ENCODE measurements at regions not wholly inside any gene's neighbourhood (a gene's known extent, or its start where the extent isn't known, plus 50 kb on each side); places are given as distances from the start of the nearest gene placed in this dataset.

- Histone ChIP-seq H3K9ac (ENCODE audit: low read length in 2 of 2) (no peak overlapping the region), H3K9me3 (ENCODE audit: control insufficient read depth in 2 of 2, low read length in 2 of 2) (no peaks in the 10 kb centered on the region), H3K27me3 (ENCODE audit: control insufficient read depth in 1 of 2, insufficient read depth in 2 of 2, low read length in 2 of 2) (no peaks in the 10 kb centered on the region), H3K27ac (ENCODE audit: low read length) (no peak overlapping the region), H3K4me3 (ENCODE audit: low read length in 2 of 2) (no peak overlapping the region), H3K36me3 (ENCODE audit: control insufficient read depth in 2 of 2, insufficient read depth in 2 of 2, low read length in 2 of 2) (no peaks in the 10 kb centered on the region), H3K4me1 (ENCODE audit: control insufficient read depth, insufficient read depth, low read length) (peaks cover 3% of the 10 kb centered on the region)
Measured at GRCh38 chr6:166079841-166080240, 87.8 kb downstream of the TBXT start.

GRCh38 chr6:166078294-166078693, 89.4 kb downstream of the TBXT start:
- H3K4me3 ChIP-seq (ENCODE audit: low read length in 2 of 2): no peak overlapping the region
- H3K9ac ChIP-seq (ENCODE audit: low read length in 2 of 2): no peak overlapping the region
- H3K4me1 ChIP-seq (ENCODE audit: control insufficient read depth, insufficient read depth, low read length): peaks cover 3% of the 10 kb centered on the region
- H3K27me3 ChIP-seq (ENCODE audit: control insufficient read depth in 1 of 2, insufficient read depth in 2 of 2, low read length in 2 of 2): no peaks in the 10 kb centered on the region
- H3K9me3 ChIP-seq (ENCODE audit: control insufficient read depth in 2 of 2, low read length in 2 of 2): no peaks in the 10 kb centered on the region
- no peak overlapping the region for H3K27ac ChIP-seq (ENCODE audit: low read length)
- no peaks in the 10 kb centered on the region for H3K36me3 ChIP-seq (ENCODE audit: control insufficient read depth in 2 of 2, insufficient read depth in 2 of 2, low read length in 2 of 2)

- Histone ChIP-seq H3K27me3 (ENCODE audit: control insufficient read depth in 1 of 2, insufficient read depth in 2 of 2, low read length in 2 of 2) (no peaks in the 10 kb centered on the region), H3K4me3 (ENCODE audit: low read length in 2 of 2) (no peak overlapping the region), H3K36me3 (ENCODE audit: control insufficient read depth in 2 of 2, insufficient read depth in 2 of 2, low read length in 2 of 2) (no peaks in the 10 kb centered on the region), H3K4me1 (ENCODE audit: control insufficient read depth, insufficient read depth, low read length) (peaks cover 3% of the 10 kb centered on the region), H3K9ac (ENCODE audit: low read length in 2 of 2) (no peak overlapping the region), H3K9me3 (ENCODE audit: control insufficient read depth in 2 of 2, low read length in 2 of 2) (no peaks in the 10 kb centered on the region), H3K27ac (ENCODE audit: low read length) (no peak overlapping the region)
Measured at GRCh38 chr6:166076625-166077024, 91.0 kb downstream of the TBXT start.

GRCh38 chr6:166075925-166076324, 91.7 kb downstream of the TBXT start:
- H3K9me3 ChIP-seq (ENCODE audit: control insufficient read depth in 2 of 2, low read length in 2 of 2): no peaks in the 10 kb centered on the region
- H3K4me3 ChIP-seq (ENCODE audit: low read length in 2 of 2): no peak overlapping the region
- H3K4me1 ChIP-seq (ENCODE audit: control insufficient read depth, insufficient read depth, low read length): peaks cover 3% of the 10 kb centered on the region
- H3K27me3 ChIP-seq (ENCODE audit: control insufficient read depth in 1 of 2, insufficient read depth in 2 of 2, low read length in 2 of 2): no peaks in the 10 kb centered on the region
- no peaks in the 10 kb centered on the region for H3K36me3 ChIP-seq (ENCODE audit: control insufficient read depth in 2 of 2, insufficient read depth in 2 of 2, low read length in 2 of 2)
- no peak overlapping the region for H3K9ac ChIP-seq (ENCODE audit: low read length in 2 of 2)
- H3K27ac ChIP-seq (ENCODE audit: low read length): no peak overlapping the region

DNA sequence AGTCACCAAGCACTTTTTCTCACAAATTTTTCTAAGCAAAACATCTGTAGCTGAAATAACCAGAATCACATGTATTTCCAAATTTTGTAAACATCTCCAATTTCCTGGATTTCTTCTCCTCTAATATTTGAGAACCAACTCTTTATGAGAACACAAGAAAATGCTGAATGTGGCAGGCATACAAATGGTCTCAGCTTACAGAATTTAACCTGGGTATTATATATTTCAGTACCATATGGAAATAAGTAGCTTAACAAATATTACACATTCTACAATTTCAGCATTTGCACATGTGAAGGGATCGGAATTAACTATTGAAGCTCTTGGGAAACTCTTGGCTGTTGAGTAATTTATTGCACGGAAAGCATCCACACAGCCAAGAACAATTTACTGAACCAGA, 92.5 kb downstream of the TBXT start:
- H3K4me3 ChIP-seq (ENCODE audit: low read length in 2 of 2): no peak overlapping the region
- H3K36me3 ChIP-seq (ENCODE audit: control insufficient read depth in 2 of 2, insufficient read depth in 2 of 2, low read length in 2 of 2): no peaks in the 10 kb centered on the region
- H3K4me1 ChIP-seq (ENCODE audit: control insufficient read depth, insufficient read depth, low read length): peaks cover 3% of the 10 kb centered on the region
- no peak overlapping the region for H3K9ac ChIP-seq (ENCODE audit: low read length in 2 of 2)
- no peak overlapping the region for H3K27ac ChIP-seq (ENCODE audit: low read length)
- H3K9me3 ChIP-seq (ENCODE audit: control insufficient read depth in 2 of 2, low read length in 2 of 2): no peaks in the 10 kb centered on the region
- no peaks in the 10 kb centered on the region for H3K27me3 ChIP-seq (ENCODE audit: control insufficient read depth in 1 of 2, insufficient read depth in 2 of 2, low read length in 2 of 2)

GRCh38 chr6:166073082-166073481, 94.6 kb downstream of the TBXT start:
- Histone ChIP-seq H3K4me3 (ENCODE audit: low read length in 2 of 2) (no peak overlapping the region), H3K9ac (ENCODE audit: low read length in 2 of 2) (no peak overlapping the region), H3K27ac (ENCODE audit: low read length) (no peak overlapping the region), H3K9me3 (ENCODE audit: control insufficient read depth in 2 of 2, low read length in 2 of 2) (no peaks in the 10 kb centered on the region), H3K36me3 (ENCODE audit: control insufficient read depth in 2 of 2, insufficient read depth in 2 of 2, low read length in 2 of 2) (no peaks in the 10 kb centered on the region), H3K27me3 (ENCODE audit: control insufficient read depth in 1 of 2, insufficient read depth in 2 of 2, low read length in 2 of 2) (no peaks in the 10 kb centered on the region), H3K4me1 (ENCODE audit: control insufficient read depth, insufficient read depth, low read length) (peaks cover 3% of the 10 kb centered on the region)

GRCh38 chr6:166068768-166069167, 98.9 kb downstream of the TBXT start:
- no peak overlapping the region for H3K4me3 ChIP-seq (ENCODE audit: low read length in 2 of 2)
- H3K9ac ChIP-seq (ENCODE audit: low read length in 2 of 2): no peak overlapping the region
- H3K4me1 ChIP-seq (ENCODE audit: control insufficient read depth, insufficient read depth, low read length): no peaks in the 10 kb centered on the region
- H3K36me3 ChIP-seq (ENCODE audit: control insufficient read depth in 2 of 2, insufficient read depth in 2 of 2, low read length in 2 of 2): no peaks in the 10 kb centered on the region
- no peak overlapping the region for H3K27ac ChIP-seq (ENCODE audit: low read length)
- no peaks in the 10 kb centered on the region for H3K9me3 ChIP-seq (ENCODE audit: control insufficient read depth in 2 of 2, low read length in 2 of 2)
- no peaks in the 10 kb centered on the region for H3K27me3 ChIP-seq (ENCODE audit: control insufficient read depth in 1 of 2, insufficient read depth in 2 of 2, low read length in 2 of 2)

DNA sequence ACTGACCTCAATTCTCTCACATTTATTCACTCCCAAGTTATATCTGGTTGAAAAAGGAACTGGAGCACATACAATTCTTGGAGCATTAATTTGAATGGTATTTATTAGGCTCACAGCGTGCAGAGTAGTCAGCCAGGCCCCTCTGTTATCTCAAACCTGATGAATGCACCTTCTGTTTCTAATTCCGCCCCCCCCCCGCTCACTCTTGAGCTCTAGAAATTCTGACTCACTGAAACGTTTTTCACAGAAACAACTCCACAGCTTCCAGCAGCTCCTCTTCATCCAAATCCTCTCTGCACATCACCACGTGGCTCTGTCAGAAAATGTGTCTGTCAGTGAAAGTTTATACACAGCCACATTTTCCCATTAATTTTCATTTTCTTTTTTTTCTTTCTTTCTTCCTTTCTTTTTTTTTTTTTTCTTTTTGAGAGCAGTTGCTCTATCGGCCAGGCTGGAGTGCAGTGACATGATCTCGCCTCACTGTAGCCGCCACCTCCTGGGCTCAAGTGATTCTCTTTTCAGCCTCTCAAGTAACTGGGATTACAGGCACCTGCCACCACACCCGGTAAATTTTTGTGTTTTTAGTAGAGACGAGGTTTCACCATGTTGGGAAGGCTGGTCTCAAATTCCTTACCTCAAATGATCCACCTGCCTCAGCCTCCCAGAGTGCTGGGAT, 109.4 kb downstream of the TBXT start:
- Histone ChIP-seq H3K9ac (ENCODE audit: low read length in 2 of 2) (no peak overlapping the region), H3K4me1 (ENCODE audit: control insufficient read depth, insufficient read depth, low read length) (no peaks in the 10 kb centered on the region), H3K27ac (ENCODE audit: low read length) (no peak overlapping the region), H3K27me3 (ENCODE audit: control insufficient read depth in 1 of 2, insufficient read depth in 2 of 2, low read length in 2 of 2) (no peaks in the 10 kb centered on the region), H3K36me3 (ENCODE audit: control insufficient read depth in 2 of 2, insufficient read depth in 2 of 2, low read length in 2 of 2) (no peaks in the 10 kb centered on the region), H3K4me3 (ENCODE audit: low read length in 2 of 2) (no peak overlapping the region), H3K9me3 (ENCODE audit: control insufficient read depth in 2 of 2, low read length in 2 of 2) (peaks cover 0 to 6% of the 10 kb centered on the region in 2 donors)

DNA sequence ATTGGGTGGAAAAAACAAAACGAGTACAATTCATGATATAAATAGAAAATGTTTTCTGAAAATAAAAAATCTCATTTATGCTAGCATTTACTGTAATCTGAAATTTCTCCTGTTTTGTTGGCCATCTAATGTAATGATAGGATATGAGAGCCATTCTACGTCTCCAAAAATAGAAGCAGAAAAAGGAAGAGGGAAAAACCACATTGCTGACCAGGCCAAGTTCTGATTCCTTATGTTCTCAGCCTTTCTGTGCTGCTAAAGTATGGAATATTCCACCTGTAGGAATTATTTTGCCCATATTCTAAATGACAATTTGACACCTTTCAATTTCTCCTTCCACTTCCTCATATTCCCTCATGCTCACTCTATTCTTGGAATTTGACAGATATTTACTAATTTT, 110.2 kb downstream of the TBXT start:
- H3K4me3 ChIP-seq (ENCODE audit: low read length in 2 of 2): no peak overlapping the region
- H3K9me3 ChIP-seq (ENCODE audit: control insufficient read depth in 2 of 2, low read length in 2 of 2): peaks cover 0 to 6% of the 10 kb centered on the region in 2 donors
- no peak overlapping the region for H3K27ac ChIP-seq (ENCODE audit: low read length)
- H3K27me3 ChIP-seq (ENCODE audit: control insufficient read depth in 1 of 2, insufficient read depth in 2 of 2, low read length in 2 of 2): no peaks in the 10 kb centered on the region
- no peaks in the 10 kb centered on the region for H3K36me3 ChIP-seq (ENCODE audit: control insufficient read depth in 2 of 2, insufficient read depth in 2 of 2, low read length in 2 of 2)
- no peaks in the 10 kb centered on the region for H3K4me1 ChIP-seq (ENCODE audit: control insufficient read depth, insufficient read depth, low read length)
- H3K9ac ChIP-seq (ENCODE audit: low read length in 2 of 2): no peak overlapping the region

DNA sequence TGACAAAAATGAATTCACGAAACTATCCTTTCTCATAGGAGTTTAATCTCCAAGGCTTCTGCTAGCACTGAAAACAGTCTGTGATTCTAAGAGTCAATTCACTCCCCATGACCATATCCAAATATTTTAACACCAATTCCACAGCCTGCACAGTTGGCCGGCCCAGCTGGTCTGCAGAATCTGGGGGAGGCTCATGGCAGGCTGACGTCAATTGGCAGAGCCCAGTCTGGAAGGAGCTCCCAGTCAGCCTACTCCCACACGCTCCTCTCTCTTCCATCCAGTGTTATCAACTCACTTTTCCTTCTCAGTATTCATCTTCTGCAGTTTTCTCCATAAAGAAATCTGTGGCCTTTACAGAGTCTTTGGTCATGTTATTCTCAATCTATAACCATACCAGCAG, 111.0 kb downstream of the TBXT start:
- no peaks in the 10 kb centered on the region for H3K27me3 ChIP-seq (ENCODE audit: control insufficient read depth in 1 of 2, insufficient read depth in 2 of 2, low read length in 2 of 2)
- no peak overlapping the region for H3K4me3 ChIP-seq (ENCODE audit: low read length in 2 of 2)

GRCh38 chr6:166055801-166056200, 111.8 kb downstream of the TBXT start:
- Histone ChIP-seq H3K27ac (ENCODE audit: low read length) (no peak overlapping the region), H3K36me3 (ENCODE audit: control insufficient read depth in 2 of 2, insufficient read depth in 2 of 2, low read length in 2 of 2) (no peaks in the 10 kb centered on the region), H3K9ac (ENCODE audit: low read length in 2 of 2) (no peak overlapping the region), H3K4me1 (ENCODE audit: control insufficient read depth, insufficient read depth, low read length) (no peaks in the 10 kb centered on the region), H3K27me3 (ENCODE audit: control insufficient read depth in 1 of 2, insufficient read depth in 2 of 2, low read length in 2 of 2) (no peaks in the 10 kb centered on the region), H3K9me3 (ENCODE audit: control insufficient read depth in 2 of 2, low read length in 2 of 2) (peaks cover 2 to 9% of the 10 kb centered on the region in 2 donors), H3K4me3 (ENCODE audit: low read length in 2 of 2) (no peak overlapping the region)

More for the DNA sequence above, 111.0 kb downstream of the TBXT start:
- H3K9ac ChIP-seq (ENCODE audit: low read length in 2 of 2): no peak overlapping the region
- H3K36me3 ChIP-seq (ENCODE audit: control insufficient read depth in 2 of 2, insufficient read depth in 2 of 2, low read length in 2 of 2): no peaks in the 10 kb centered on the region
- peaks cover under 1 to 6% of the 10 kb centered on the region in 2 donors for H3K9me3 ChIP-seq (ENCODE audit: control insufficient read depth in 2 of 2, low read length in 2 of 2)
- no peaks in the 10 kb centered on the region for H3K4me1 ChIP-seq (ENCODE audit: control insufficient read depth, insufficient read depth, low read length)
- H3K27ac ChIP-seq (ENCODE audit: low read length): no peak overlapping the region

Data from stomach smooth muscle (tissue), 2 donors.